Astrocyte of the spinal cord (primary cell): ENCODE measurements at regions not wholly inside any gene's neighbourhood (a gene's known extent, or its start where the extent isn't known, plus 50 kb on each side); places are given as distances from the start of the nearest gene placed in this dataset.

Experiments used
- DNase-seq: peaks from one replicate; pipeline ENCODE4 v3.0.0; 2011; ENCODE audit warnings: low read depth, low spot score
- H3K4me3 ChIP-seq: 2 replicates; pipeline ENCODE4 v1.5.1; 2011; ENCODE audit warnings: low read depth, mild to moderate bottlenecking, low read length, moderate library complexity
- CTCF ChIP-seq: IDR thresholded peaks from 2 replicates; pipeline ENCODE4 v1.5.1; 2012; ENCODE audit warnings: low read depth, mild to moderate bottlenecking, low read length, inconsistent platforms
- in situ Hi-C: cut with HindIII; loops from 2 replicates; pipeline ENCODE4 v1.10.0; 2017; ENCODE audit warnings: low sequenced_read_pairs

- H3K4me3 ChIP-seq = no peak overlapping the region
- in situ Hi-C loops = no loop called here
- DNase-seq = no peak
- TF ChIP-seq CTCF = no peak
Measured at GRCh38 chr6:155887421-155887820, 431.8 kb upstream of the NOX3 start.

GRCh38 chr6:155883741-155884140 lies 428.1 kb upstream of the NOX3 start:
- peak; percentile 64 for DNase-seq
- no peak overlapping the region for H3K4me3 ChIP-seq
- TF ChIP-seq CTCF = no peak
- in situ Hi-C loops = no loop called here

- no peak for TF ChIP-seq CTCF
- peak; percentile 28 for DNase-seq
- in situ Hi-C loops = no loop called here
- no peak overlapping the region for H3K4me3 ChIP-seq
Measured at GRCh38 chr6:155883334-155883731, 427.7 kb upstream of the NOX3 start.

- TF ChIP-seq CTCF = no peak
- DNase-seq = peak; percentile 28
- in situ Hi-C loops = no loop called here
- H3K4me3 ChIP-seq = no peak overlapping the region
Measured at GRCh38 chr6:155882527-155883333, 427.1 kb upstream of the NOX3 start.

- TF ChIP-seq CTCF = no peak
- in situ Hi-C loops = no loop called here
- DNase-seq = no peak
- no peak overlapping the region for H3K4me3 ChIP-seq
Measured at GRCh38 chr6:155881826-155882526, 426.3 kb upstream of the NOX3 start.

GRCh38 chr6:155880900-155881299 lies 425.3 kb upstream of the NOX3 start:
- in situ Hi-C loops = no loop called here
- H3K4me3 ChIP-seq = no peak overlapping the region
- no peak for TF ChIP-seq CTCF
- no peak for DNase-seq
